Breast epithelium (tissue), 3 donors: ENCODE measurements at regions not wholly inside any gene's neighbourhood (a gene's known extent, or its start where the extent isn't known, plus 50 kb on each side); places are given as distances from the start of the nearest gene placed in this dataset.

Experiments used
- CTCF ChIP-seq, 3 donors: fragments of 450-650 bp; IDR thresholded peaks; one replicate each; pipeline ENCODE4 v1.5.1; 2016 to 2017; ENCODE audit warnings: antibody characterized with exemption in 3 of 3, mild to moderate bottlenecking in 3 of 3, moderate library complexity in 3 of 3
- POLR2A ChIP-seq: fragments of 450-650 bp; IDR thresholded peaks from one replicate; pipeline ENCODE4 v1.6.1; 2016; ENCODE audit warnings: antibody characterized with exemption, mild to moderate bottlenecking, moderate library complexity

GRCh38 chr1:8202182-8202905, 115.6 kb upstream of the SLC45A1 start:
- TF ChIP-seq CTCF (IDR thresholded peaks at IDR 0.05) (no peak), POLR2A (no peak)
